HEK293T (cell line): ENCODE measurements at regions not wholly inside any gene's neighbourhood (a gene's known extent, or its start where the extent isn't known, plus 50 kb on each side); places are given as distances from the start of the nearest gene placed in this dataset.

ENCODE experiments used
- ARNT ChIP-seq: fragments of 450-650 bp; IDR thresholded peaks from 2 replicates; pipeline ENCODE4 v1.6.1; 2017; ENCODE audit warnings: mild to moderate bottlenecking
- ELF4 ChIP-seq: fragments of 450-650 bp; IDR thresholded peaks from 2 replicates; pipeline ENCODE4 v1.6.1; 2017; ENCODE audit warnings: antibody characterized with exemption
- FOXA1 ChIP-seq: fragments of 450-650 bp; IDR thresholded peaks from 2 replicates; pipeline ENCODE4 v1.6.1; 2016; ENCODE audit warnings: mild to moderate bottlenecking
- FOXK2 ChIP-seq: fragments of 450-650 bp; IDR thresholded peaks from 2 replicates; pipeline ENCODE4 v1.6.1; 2016; ENCODE audit warnings: mild to moderate bottlenecking
- FOXM1 ChIP-seq: fragments of 450-650 bp; IDR thresholded peaks from 2 replicates; pipeline ENCODE4 v1.6.1; 2017; ENCODE audit warnings: mild to moderate bottlenecking, borderline replicate concordance
- HDGF ChIP-seq: fragments of 450-650 bp; IDR thresholded peaks from 2 replicates; pipeline ENCODE4 v1.6.1; 2017; ENCODE audit warnings: antibody characterized with exemption, borderline replicate concordance
- LEF1 ChIP-seq: fragments of 450-650 bp; IDR thresholded peaks from 2 replicates; pipeline ENCODE4 v1.6.1; 2017; ENCODE audit warnings: mild to moderate bottlenecking, borderline replicate concordance
- NFRKB ChIP-seq: fragments of 450-650 bp; IDR thresholded peaks from 2 replicates; pipeline ENCODE4 v1.6.1; 2016; ENCODE audit warnings: mild to moderate bottlenecking, moderate library complexity
- SP1 ChIP-seq: fragments of 450-650 bp; IDR thresholded peaks from 2 replicates; pipeline ENCODE4 v1.6.1; 2017
- SUZ12 ChIP-seq: fragments of 450-650 bp; IDR thresholded peaks from 2 replicates; pipeline ENCODE4 v1.6.1; 2016; ENCODE audit warnings: mild to moderate bottlenecking
- ZNF384 ChIP-seq: fragments of 450-650 bp; IDR thresholded peaks from 2 replicates; pipeline ENCODE4 v1.6.1; 2016

DNA sequence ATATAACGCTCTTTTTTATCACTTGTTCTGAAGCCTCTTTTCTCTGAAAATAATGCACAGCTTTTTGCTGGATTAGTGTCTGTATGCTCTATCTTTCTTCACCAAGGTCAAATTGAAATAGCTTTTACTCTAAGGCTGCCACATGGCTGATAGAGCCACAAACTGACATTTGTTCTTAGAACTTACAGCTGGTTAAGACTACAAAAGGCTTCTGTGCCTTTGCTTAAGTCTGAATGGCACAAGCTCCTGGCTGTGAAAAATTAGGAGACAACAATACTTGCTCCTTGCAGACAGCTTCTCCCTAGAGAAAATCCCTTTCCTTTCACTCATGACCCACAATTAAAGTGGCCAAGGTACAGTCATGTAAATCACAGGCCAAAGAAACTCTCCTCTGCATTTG lies 515.3 kb downstream of the DSC3 start:
- no peak for TF ChIP-seq FOXK2
- no peak for TF ChIP-seq SP1
- no peak for TF ChIP-seq ELF4
- TF ChIP-seq SUZ12: no peak
- no peak for TF ChIP-seq HDGF
- no peak for TF ChIP-seq ARNT
- no peak for TF ChIP-seq ZNF384
- no peak for TF ChIP-seq FOXM1
- no peak for TF ChIP-seq LEF1
- no peak for TF ChIP-seq FOXA1
- TF ChIP-seq NFRKB: no peak
